K562 (cell line): ENCODE measurements at regions not wholly inside any gene's neighbourhood (a gene's known extent, or its start where the extent isn't known, plus 50 kb on each side); places are given as distances from the start of the nearest gene placed in this dataset.

Experiments used
- ATAC-seq: fragments of 200-7000 bp; cut with Tn5 transposase; 3 replicates; pipeline ENCODE4 v1.9.1; 2020; ENCODE audit warnings: moderate library complexity
- BruUV-seq: library from RNA; stranded (reverse); fragments of 400-500 nt; replicated peaks from 2 replicates; lab custom pipeline; 2021; lab: Mats Ljungman, UMichigan
- CTCF ChIA-PET: fragments of 300-600 bp; formaldehyde crosslinking; extraction: SDS; loops from one replicate; lab custom pipeline; 2021; ENCODE audit warnings: low intra/inter-chr PET ratio; lab: Yijun Ruan, JAX
- POLR2A ChIA-PET: fragments of 300-600, 350-650 bp; sonication (Branson Sonifier 250); formaldehyde crosslinking; extraction: SDS; loops from one replicate; lab custom pipeline; 2021; ENCODE audit warnings: antibody characterized with exemption, inconsistent platforms; lab: Yijun Ruan, JAX
- DNase-seq, 4 experiments: peaks; one replicate each; pipeline versions ENCODE4 v3.0.0 to v3.0.0-alpha.2; 2011 to 2018; ENCODE audit warnings: low spot score in 3 of 4, mixed read lengths in 3 of 4; ENCODE audit errors: extremely low read depth in 1 of 4
- FAIRE-seq: peaks from 2 replicates; lab custom pipeline; 2011; peaks lifted over from hg19 to GRCh38; lab: Jason Lieb, UNC
- H2AFZ ChIP-seq: 2 replicates; pipeline ENCODE4 v1.6.0; 2011; ENCODE audit warnings: low read depth, low read length, control low read depth, inconsistent platforms
- H3K27ac ChIP-seq: fragments of 200-600 bp; 3 replicates; pipeline ENCODE4 v1.8.0; 2011; ENCODE audit warnings: low read depth, mild to moderate bottlenecking, control low read depth, inconsistent platforms, low read length, moderate library complexity, mixed read lengths; ENCODE audit errors: extremely low read depth
- H3K27me3 ChIP-seq, 2 experiments: fragments of 300-600 bp in 1 of 2; 2 replicates in 1 of 2; 3 replicates in 1 of 2; pipeline versions ENCODE4 v1.6.0 to v1.8.0; 2011; ENCODE audit warnings: inconsistent platforms in 2 of 2, low read length in 2 of 2, mild to moderate bottlenecking in 1 of 2, mixed read lengths in 1 of 2, moderate library complexity in 1 of 2; ENCODE audit not compliant: control insufficient read depth in 2 of 2, insufficient read depth in 2 of 2
- H3K36me3 ChIP-seq: fragments of 300-600 bp; 3 replicates; pipeline ENCODE4 v1.8.0; 2011; ENCODE audit warnings: mild to moderate bottlenecking, low read length, inconsistent platforms; ENCODE audit not compliant: control insufficient read depth, insufficient read depth
- H3K4me1 ChIP-seq, 2 experiments: fragments of 200-600 bp in 1 of 2; replicated peaks in 1 of 2; 2 replicates in 1 of 2; 3 replicates in 1 of 2; pipeline versions ENCODE4 v1.5.1 to v1.8.0; 2011; ENCODE audit warnings: inconsistent platforms in 2 of 2, low read length in 2 of 2, mild to moderate bottlenecking in 1 of 2, mixed read lengths in 1 of 2, moderate library complexity in 1 of 2; ENCODE audit not compliant: control insufficient read depth in 2 of 2, insufficient read depth in 2 of 2
- H3K4me2 ChIP-seq: 2 replicates; pipeline ENCODE4 v1.6.1; 2011; ENCODE audit warnings: low read length, control low read depth, inconsistent platforms, mixed read lengths; ENCODE audit not compliant: insufficient read depth
- H3K4me3 ChIP-seq: fragments of 200-600 bp; sonication (generic), shearing (Covaris generic); 2 replicates; pipeline ENCODE4 v1.5.1; 2016; ENCODE audit warnings: control low read depth, inconsistent platforms
- H3K79me2 ChIP-seq: fragments of 200-600 bp; 3 replicates; pipeline ENCODE4 v1.8.0; 2011; ENCODE audit warnings: low read length, inconsistent platforms; ENCODE audit not compliant: control insufficient read depth, insufficient read depth
- H3K9ac ChIP-seq, 2 experiments: 2 replicates each; pipeline versions ENCODE4 v1.6.0 to v1.6.1; 2011; ENCODE audit warnings: low read depth in 2 of 2, low read length in 2 of 2, control low read depth in 1 of 2, inconsistent platforms in 1 of 2, mild to moderate bottlenecking in 1 of 2, mixed read lengths in 1 of 2; ENCODE audit not compliant: insufficient read depth in 1 of 2
- H3K9me1 ChIP-seq: one replicate; pipeline ENCODE4 v1.6.0; 2011; ENCODE audit warnings: inconsistent platforms, mild to moderate bottlenecking, low read length, moderate library complexity; ENCODE audit not compliant: control insufficient read depth, insufficient read depth
- H3K9me3 ChIP-seq: replicated peaks from 2 replicates; pipeline ENCODE4 v1.5.1; 2011; ENCODE audit warnings: low read depth, low read length, inconsistent platforms; ENCODE audit not compliant: control insufficient read depth, insufficient read depth
- H4K20me1 ChIP-seq: replicated peaks from 2 replicates; pipeline ENCODE4 v1.6.1; 2011; ENCODE audit warnings: low read length, inconsistent platforms, mixed read lengths; ENCODE audit not compliant: control insufficient read depth, insufficient read depth
- CTBP1 ChIP-seq: fragments of 450-650 bp; IDR thresholded peaks from 2 replicates; pipeline ENCODE4 v1.6.1; 2016; ENCODE audit warnings: borderline replicate concordance
- E2F1 ChIP-seq: sonication (generic); formaldehyde crosslinking; IDR thresholded peaks from 2 replicates; pipeline ENCODE4 v1.8.1; 2023; ENCODE audit warnings: mild to moderate bottlenecking, missing genetic modification reagents, moderate library complexity
- FOXP4 ChIP-seq: sonication (generic); formaldehyde crosslinking; IDR thresholded peaks from 2 replicates; pipeline ENCODE4 v1.8.0; 2022; ENCODE audit warnings: mild to moderate bottlenecking, missing genetic modification reagents, borderline replicate concordance
- HOXB6 ChIP-seq: fragments of 250-450 bp; sonication (Bioruptor Pico); IDR thresholded peaks from 2 replicates; pipeline ENCODE4 v1.5.1; 2022; ENCODE audit warnings: mild to moderate bottlenecking, borderline replicate concordance
- KLF10 ChIP-seq: fragments of 250-450 bp; sonication (Bioruptor Pico); IDR thresholded peaks from 2 replicates; pipeline ENCODE4 v1.6.1; 2021; ENCODE audit warnings: matching md5 sums
- LARP7 ChIP-seq: fragments of 450-650 bp; IDR thresholded peaks from 2 replicates; pipeline ENCODE4 v1.6.1; 2016
- MBD1 ChIP-seq: fragments of 250-450 bp; sonication (Bioruptor Pico); IDR thresholded peaks from 2 replicates; pipeline ENCODE4 v1.8.0; 2022; ENCODE audit warnings: inconsistent platforms
- NCOA4 ChIP-seq: fragments of 450-650 bp; IDR thresholded peaks from 2 replicates; pipeline ENCODE4 v1.6.1; 2018; ENCODE audit warnings: mild to moderate bottlenecking; ENCODE audit not compliant: partially characterized antibody
- PHB2 ChIP-seq: fragments of 450-650 bp; IDR thresholded peaks from 2 replicates; pipeline ENCODE4 v1.6.1; 2017; ENCODE audit warnings: low read depth
- SMAD1 ChIP-seq: fragments of 150-350 bp; IDR thresholded peaks from 2 replicates; pipeline ENCODE4 v1.6.1; 2014; ENCODE audit warnings: low read length, low read depth; ENCODE audit not compliant: partially characterized antibody
- STAT5B ChIP-seq: fragments of 250-450 bp; sonication (Bioruptor Pico); IDR thresholded peaks from 2 replicates; pipeline ENCODE4 v1.8.0; 2021; ENCODE audit warnings: mild to moderate bottlenecking, inconsistent platforms
- TCF3 ChIP-seq: sonication (generic); formaldehyde crosslinking; IDR thresholded peaks from 2 replicates; pipeline ENCODE4 v1.4.0; 2020; ENCODE audit warnings: mild to moderate bottlenecking, missing genetic modification reagents
- ZEB2 ChIP-seq: fragments of 450-650 bp; IDR thresholded peaks from 2 replicates; pipeline ENCODE4 v1.6.1; 2016
- ZNF134 ChIP-seq: fragments of 250-450 bp; sonication (Bioruptor Pico); conservative IDR thresholded peaks from 2 replicates; pipeline ENCODE4 v1.4.0; 2020
- ZNF217 ChIP-seq: sonication (generic); formaldehyde crosslinking; IDR thresholded peaks from 2 replicates; pipeline ENCODE4 v1.8.0; 2022; ENCODE audit warnings: mild to moderate bottlenecking, missing genetic modification reagents
- ZSCAN32 ChIP-seq: fragments of 450-650 bp; formaldehyde crosslinking; IDR thresholded peaks from 2 replicates; pipeline ENCODE4 v1.4.0; 2020; ENCODE audit warnings: mild to moderate bottlenecking, moderate library complexity
- WGBS: fragments of 100-300 bp; shearing (Covaris generic); methylation state at CpG from one replicate; pipeline ENCODE4 v1.1.6; 2016; ENCODE audit warnings: low coverage, mixed read lengths; ENCODE audit not compliant: insufficient coverage; ENCODE audit errors: missing lambda C conversion rate; 5-methylcytosine and 5-hydroxymethylcytosine counted together
- in situ Hi-C: fragments of 300-500 bp; cut with MboI; formaldehyde crosslinking; loops from 4 replicates; pipeline ENCODE4 v1.15.0; 2018; ENCODE audit warnings: inconsistent platforms, mixed read lengths
- intact Hi-C: fragments of 100-400 bp; cut with micrococcal nuclease; formaldehyde crosslinking; loops from 2 replicates; pipeline ENCODE4 v1.14.2; 2022

GRCh38 chr3:174644287-174644686 is 214.8 kb upstream of the NAALADL2 start (continued):
- no peak for TF ChIP-seq FOXP4
- TF ChIP-seq STAT5B (CRISPR knock-in tag) = no peak
- TF ChIP-seq ZEB2 = no peak
- TF ChIP-seq ZNF217 (CRISPR knock-in tag) = no peak
- TF ChIP-seq NCOA4 = no peak

- in situ Hi-C loops = no loop called here
- Histone ChIP-seq H3K27me3 (no peaks in the 10 kb centered on the region), H3K27ac (no peak overlapping the region), H3K9me1 (no peaks in the 10 kb centered on the region), H4K20me1 (no peaks in the 10 kb centered on the region), H3K9ac (no peak overlapping the region), H2AFZ (no peak overlapping the region), H3K9me3 (no peaks in the 10 kb centered on the region), H3K4me3 (no peak overlapping the region), H3K4me1 (no peaks in the 10 kb centered on the region), H3K79me2 (no peaks in the 10 kb centered on the region), H3K4me2 (no peak overlapping the region), H3K36me3 (no peaks in the 10 kb centered on the region)
- WGBS = 0% methylated on average over 2 of the region's 2 CpGs
- intact Hi-C loops = no loop called here
- FAIRE-seq = no peak
- no peak for ATAC-seq
- DNase-seq = no peak
- BruUV-seq = no TSS peak
- ChIA-PET POLR2A (no interaction called here), CTCF (no interaction called here)
- TF ChIP-seq ZSCAN32 (CRISPR knock-in tag) = no peak
- TF ChIP-seq LARP7 = no peak
- TF ChIP-seq MBD1 (CRISPR knock-in tag) = no peak
- TF ChIP-seq TCF3 (CRISPR knock-in tag) = no peak
- TF ChIP-seq PHB2 = no peak
- no peak for TF ChIP-seq ZNF134 (CRISPR knock-in tag)
- TF ChIP-seq SMAD1 = no peak
- no peak for TF ChIP-seq KLF10
- TF ChIP-seq E2F1 (CRISPR knock-in tag) = no peak
- TF ChIP-seq CTBP1 = no peak
- no peak for TF ChIP-seq HOXB6 (CRISPR knock-in tag)
Measured at GRCh38 chr3:174651951-174652350, 207.2 kb upstream of the NAALADL2 start.
